H1 (cell line): ENCODE measurements at regions not wholly inside any gene's neighbourhood (a gene's known extent, or its start where the extent isn't known, plus 50 kb on each side); places are given as distances from the start of the nearest gene placed in this dataset.

Source experiments
- BCL11A ChIP-seq, 2 experiments: IDR thresholded peaks; one replicate each; pipeline ENCODE4 v1.6.1; 2011; ENCODE audit warnings: low read depth in 2 of 2, low read length in 2 of 2, mild to moderate bottlenecking in 2 of 2
- CREB1 ChIP-seq: IDR thresholded peaks from 2 replicates; pipeline ENCODE4 v1.6.1; 2012; ENCODE audit warnings: inconsistent platforms
- EZH2 ChIP-seq: fragments of 200-600 bp; sonication (generic); IDR thresholded peaks from 2 replicates; pipeline ENCODE4 v1.7.1; 2012; ENCODE audit warnings: low read depth, mild to moderate bottlenecking, moderate library complexity, low read length, inconsistent platforms; ENCODE audit not compliant: severe bottlenecking
- KDM5A ChIP-seq: fragments of 200-600 bp; IDR thresholded peaks from 2 replicates; pipeline ENCODE4 v1.7.1; 2012; ENCODE audit warnings: mild to moderate bottlenecking, low read length, inconsistent platforms, mixed read lengths
- TAF1 ChIP-seq: IDR thresholded peaks from 2 replicates; pipeline ENCODE4 v1.6.1; 2011; ENCODE audit warnings: mild to moderate bottlenecking, low read depth, low read length
- TBP ChIP-seq: IDR thresholded peaks from 2 replicates; pipeline ENCODE4 v1.6.1; 2011; ENCODE audit warnings: low read depth, low read length, improper control_type of control experiment

- TF ChIP-seq EZH2 = no peak
- no peak for TF ChIP-seq TAF1
- no peak for TF ChIP-seq KDM5A
- no peak for TF ChIP-seq BCL11A (IDR thresholded peaks at IDR 0.05; ENCODE audit: low read depth in 2 of 2, low read length in 2 of 2)
- no peak for TF ChIP-seq CREB1
- no peak for TF ChIP-seq TBP
Observed at GRCh38 chr1:82901561-82901960, 1097.4 kb downstream of the TTLL7 start (continued).
